ENCODE measurements at regions not wholly inside any gene's neighbourhood (a gene's known extent, or its start where the extent isn't known, plus 50 kb on each side); places are given as distances from the start of the nearest gene placed in this dataset.

DNA sequence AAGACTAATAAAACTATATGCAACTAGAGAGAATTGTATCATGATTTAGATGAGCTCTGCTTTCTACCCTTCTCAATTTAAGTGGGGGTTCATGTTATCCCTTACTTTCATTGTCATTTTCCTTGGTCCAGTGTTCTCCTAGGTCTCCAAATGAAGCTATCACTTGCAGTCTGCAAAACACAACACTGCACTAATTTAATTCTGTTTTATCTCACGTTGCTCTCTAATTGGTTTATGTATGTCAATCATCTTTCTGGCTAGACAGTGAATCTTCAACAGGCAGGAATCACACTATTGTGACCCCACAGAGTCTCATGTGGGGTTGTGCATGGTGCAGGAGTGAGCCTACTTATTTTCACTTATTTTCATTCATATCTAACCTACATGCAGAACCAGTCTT lies 348.3 kb upstream of the SYT4 start:
- TF ChIP-seq POLR2A (IDR thresholded peaks at IDR 0.05; ENCODE audit: low read depth, low read length), result no peak
- no peak for TF ChIP-seq POLR2AphosphoS5 (IDR thresholded peaks at IDR 0.05; ENCODE audit: low read depth, low read length)
- TF ChIP-seq TAF1 (IDR thresholded peaks at IDR 0.05; ENCODE audit: borderline replicate concordance, low read depth, low read length), result no peak
